ENCODE measurements at regions not wholly inside any gene's neighbourhood (a gene's known extent, or its start where the extent isn't known, plus 50 kb on each side); places are given as distances from the start of the nearest gene placed in this dataset.

GRCh38 chr5:84673785-84674184 is 289.1 kb upstream of the EDIL3 start:
- TF ChIP-seq POLR2A (IDR thresholded peaks at IDR 0.05; ENCODE audit: low read depth, low read length): no peak
- TF ChIP-seq POU2F2 (IDR thresholded peaks at IDR 0.05; ENCODE audit: low read depth, low read length): no peak
- no peak for TF ChIP-seq TAF1 (IDR thresholded peaks at IDR 0.05; ENCODE audit: low read depth, low read length)
- no peak for TF ChIP-seq SPI1 (IDR thresholded peaks at IDR 0.05; ENCODE audit: low read depth, low read length)
- no peak for TF ChIP-seq POLR2AphosphoS5 (IDR thresholded peaks at IDR 0.05; ENCODE audit: low read depth, low read length)
- TF ChIP-seq PAX5 (IDR thresholded peaks at IDR 0.05; ENCODE audit: insufficient read depth, low read length, severe bottlenecking): no peak
- FAIRE-seq (no peak), DNase-seq (ENCODE audit: insufficient read length, low spot score) (no peak)

- no peak for FAIRE-seq
- no peak for DNase-seq (ENCODE audit: insufficient read length, low spot score)
- TF ChIP-seq TAF1 (IDR thresholded peaks at IDR 0.05; ENCODE audit: low read depth, low read length) (no peak), POU2F2 (IDR thresholded peaks at IDR 0.05; ENCODE audit: low read depth, low read length) (no peak), SPI1 (IDR thresholded peaks at IDR 0.05; ENCODE audit: low read depth, low read length) (no peak), POLR2AphosphoS5 (IDR thresholded peaks at IDR 0.05; ENCODE audit: low read depth, low read length) (no peak), POLR2A (IDR thresholded peaks at IDR 0.05; ENCODE audit: low read depth, low read length) (no peak), PAX5 (IDR thresholded peaks at IDR 0.05; ENCODE audit: insufficient read depth, low read length, severe bottlenecking) (no peak)
These were observed 282.9 kb upstream of the EDIL3 start for GRCh38 chr5:84667576-84667975.

GRCh38 chr5:84650429-84650828 is 265.7 kb upstream of the EDIL3 start:
- DNase-seq (ENCODE audit: insufficient read length, low spot score): no peak
- TF ChIP-seq PAX5 (IDR thresholded peaks at IDR 0.05; ENCODE audit: insufficient read depth, low read length, severe bottlenecking): no peak
- no peak for TF ChIP-seq POU2F2 (IDR thresholded peaks at IDR 0.05; ENCODE audit: low read depth, low read length)
- no peak for TF ChIP-seq SPI1 (IDR thresholded peaks at IDR 0.05; ENCODE audit: low read depth, low read length)
- TF ChIP-seq POLR2AphosphoS5 (IDR thresholded peaks at IDR 0.05; ENCODE audit: low read depth, low read length): no peak
- no peak for TF ChIP-seq POLR2A (IDR thresholded peaks at IDR 0.05; ENCODE audit: low read depth, low read length)
- no peak for TF ChIP-seq TAF1 (IDR thresholded peaks at IDR 0.05; ENCODE audit: low read depth, low read length)
- no peak for FAIRE-seq

- no peak for FAIRE-seq
These were observed 262.9 kb upstream of the EDIL3 start for GRCh38 chr5:84647581-84647980.

GRCh38 chr5:84642795-84643194 is 258.1 kb upstream of the EDIL3 start:
- TF ChIP-seq POU2F2 (IDR thresholded peaks at IDR 0.05; ENCODE audit: low read depth, low read length): no peak
- no peak for TF ChIP-seq TAF1 (IDR thresholded peaks at IDR 0.05; ENCODE audit: low read depth, low read length)
- TF ChIP-seq SPI1 (IDR thresholded peaks at IDR 0.05; ENCODE audit: low read depth, low read length): no peak
- no peak for TF ChIP-seq PAX5 (IDR thresholded peaks at IDR 0.05; ENCODE audit: insufficient read depth, low read length, severe bottlenecking)
- TF ChIP-seq POLR2A (IDR thresholded peaks at IDR 0.05; ENCODE audit: low read depth, low read length): no peak
- TF ChIP-seq POLR2AphosphoS5 (IDR thresholded peaks at IDR 0.05; ENCODE audit: low read depth, low read length): no peak
- DNase-seq (ENCODE audit: insufficient read length, low spot score): no peak
- no peak for FAIRE-seq

More at GRCh38 chr5:84647581-84647980, 262.9 kb upstream of the EDIL3 start:
- TF ChIP-seq TAF1 (IDR thresholded peaks at IDR 0.05; ENCODE audit: low read depth, low read length): no peak
- no peak for TF ChIP-seq POU2F2 (IDR thresholded peaks at IDR 0.05; ENCODE audit: low read depth, low read length)
- TF ChIP-seq POLR2A (IDR thresholded peaks at IDR 0.05; ENCODE audit: low read depth, low read length): no peak
- TF ChIP-seq SPI1 (IDR thresholded peaks at IDR 0.05; ENCODE audit: low read depth, low read length): no peak
- no peak for TF ChIP-seq PAX5 (IDR thresholded peaks at IDR 0.05; ENCODE audit: insufficient read depth, low read length, severe bottlenecking)
- TF ChIP-seq POLR2AphosphoS5 (IDR thresholded peaks at IDR 0.05; ENCODE audit: low read depth, low read length): no peak
- DNase-seq (ENCODE audit: insufficient read length, low spot score): no peak

- DNase-seq (ENCODE audit: insufficient read length, low spot score) (no peak), FAIRE-seq (no peak)
- TF ChIP-seq POLR2AphosphoS5 (IDR thresholded peaks at IDR 0.05; ENCODE audit: low read depth, low read length) (no peak), PAX5 (IDR thresholded peaks at IDR 0.05; ENCODE audit: insufficient read depth, low read length, severe bottlenecking) (no peak), POLR2A (IDR thresholded peaks at IDR 0.05; ENCODE audit: low read depth, low read length) (no peak), TAF1 (IDR thresholded peaks at IDR 0.05; ENCODE audit: low read depth, low read length) (no peak), POU2F2 (IDR thresholded peaks at IDR 0.05; ENCODE audit: low read depth, low read length) (no peak), SPI1 (IDR thresholded peaks at IDR 0.05; ENCODE audit: low read depth, low read length) (no peak)
These were observed 257.6 kb upstream of the EDIL3 start for GRCh38 chr5:84642324-84642723.

- no peak for DNase-seq (ENCODE audit: insufficient read length, low spot score)
- no peak for TF ChIP-seq POLR2A (IDR thresholded peaks at IDR 0.05; ENCODE audit: low read depth, low read length)
- no peak for TF ChIP-seq POU2F2 (IDR thresholded peaks at IDR 0.05; ENCODE audit: low read depth, low read length)
- no peak for TF ChIP-seq POLR2AphosphoS5 (IDR thresholded peaks at IDR 0.05; ENCODE audit: low read depth, low read length)
- no peak for TF ChIP-seq TAF1 (IDR thresholded peaks at IDR 0.05; ENCODE audit: low read depth, low read length)
- TF ChIP-seq PAX5 (IDR thresholded peaks at IDR 0.05; ENCODE audit: insufficient read depth, low read length, severe bottlenecking): no peak
- TF ChIP-seq SPI1 (IDR thresholded peaks at IDR 0.05; ENCODE audit: low read depth, low read length): no peak
- FAIRE-seq: no peak
These were observed 253.1 kb upstream of the EDIL3 start for GRCh38 chr5:84637662-84638375.

- DNase-seq (ENCODE audit: insufficient read length, low spot score): no peak
- FAIRE-seq: no peak
- TF ChIP-seq PAX5 (IDR thresholded peaks at IDR 0.05; ENCODE audit: insufficient read depth, low read length, severe bottlenecking) (no peak), SPI1 (IDR thresholded peaks at IDR 0.05; ENCODE audit: low read depth, low read length) (no peak), POLR2AphosphoS5 (IDR thresholded peaks at IDR 0.05; ENCODE audit: low read depth, low read length) (no peak), POU2F2 (IDR thresholded peaks at IDR 0.05; ENCODE audit: low read depth, low read length) (no peak), POLR2A (IDR thresholded peaks at IDR 0.05; ENCODE audit: low read depth, low read length) (no peak), TAF1 (IDR thresholded peaks at IDR 0.05; ENCODE audit: low read depth, low read length) (no peak)
These were observed 250.8 kb upstream of the EDIL3 start for GRCh38 chr5:84635235-84636055.

- FAIRE-seq (no peak), DNase-seq (ENCODE audit: insufficient read length, low spot score) (no peak)
- TF ChIP-seq POU2F2 (IDR thresholded peaks at IDR 0.05; ENCODE audit: low read depth, low read length) (no peak), TAF1 (IDR thresholded peaks at IDR 0.05; ENCODE audit: low read depth, low read length) (no peak), SPI1 (IDR thresholded peaks at IDR 0.05; ENCODE audit: low read depth, low read length) (no peak)
These were observed 249.6 kb upstream of the EDIL3 start for GRCh38 chr5:84634256-84634655.
